Lung (tissue), 11 donors: ENCODE measurements at regions not wholly inside any gene's neighbourhood (a gene's known extent, or its start where the extent isn't known, plus 50 kb on each side); places are given as distances from the start of the nearest gene placed in this dataset.

ENCODE experiments used
- ATAC-seq: fragments of 200-7000 bp; cut with Tn5 transposase; one replicate; pipeline ENCODE4 v1.9.1; 2020; ENCODE audit warnings: moderate number of reproducible peaks; ENCODE audit not compliant: insufficient read depth, low FRiP score
- DNase-seq, 3 donors: peaks; one replicate each; pipeline ENCODE4 v3.0.0-alpha.2; 2013 to 2017
- H3K27ac ChIP-seq, 2 donors: one replicate each; pipeline ENCODE4 v1.5.1; 2013; ENCODE audit warnings: mild to moderate bottlenecking in 2 of 2, moderate library complexity in 2 of 2, control low read depth in 1 of 2, inconsistent platforms in 1 of 2, low read depth in 1 of 2, low read length in 1 of 2
- H3K27me3 ChIP-seq, 3 donors: one replicate each; pipeline ENCODE4 v1.5.1; 2013; ENCODE audit warnings: low read length in 2 of 3; ENCODE audit not compliant: control insufficient read depth in 3 of 3, insufficient read depth in 3 of 3
- H3K36me3 ChIP-seq, 4 donors: one replicate each; pipeline ENCODE4 v1.5.1; 2013; ENCODE audit warnings: low read length in 4 of 4, mild to moderate bottlenecking in 1 of 4, moderate library complexity in 1 of 4; ENCODE audit not compliant: control insufficient read depth in 4 of 4, insufficient read depth in 4 of 4
- H3K4me1 ChIP-seq, 5 donors: one replicate each; pipeline ENCODE4 v1.5.1; 2013; ENCODE audit warnings: low read length in 5 of 5, mild to moderate bottlenecking in 2 of 5, moderate library complexity in 1 of 5; ENCODE audit not compliant: control insufficient read depth in 5 of 5, insufficient read depth in 5 of 5
- H3K4me3 ChIP-seq: one replicate; pipeline ENCODE4 v1.5.1; 2013; ENCODE audit warnings: mild to moderate bottlenecking, control low read depth, moderate library complexity
- H3K9ac ChIP-seq, 2 donors: one replicate each; pipeline ENCODE4 v1.5.1; 2013; ENCODE audit warnings: low read length in 2 of 2, control low read depth in 1 of 2; ENCODE audit not compliant: insufficient read depth in 1 of 2
- H3K9me3 ChIP-seq, 4 donors: one replicate each; pipeline ENCODE4 v1.5.1; 2013; ENCODE audit warnings: low read length in 3 of 4, mild to moderate bottlenecking in 1 of 4, moderate library complexity in 1 of 4; ENCODE audit not compliant: control insufficient read depth in 4 of 4, insufficient read depth in 3 of 4
- CTCF ChIP-seq: IDR thresholded peaks from 2 replicates; pipeline ENCODE4 v1.5.1; 2012; ENCODE audit warnings: mild to moderate bottlenecking; ENCODE audit errors: control extremely low read depth, extremely low read depth
- WGBS, 2 donors: extraction: QIAGEN DNeasy Blood & Tissue Kit; methylation state at CpG; one replicate each; pipeline ENCODE4 v1.1.7; 2013; 5-methylcytosine and 5-hydroxymethylcytosine counted together
- donor health status: control.
- donor health status: control.
- donor health status: Bipolar disorder and iron deficiency.
- donor health status: healthy.
- donor health status: DM: yes; HTN: yes; CAD: no.

- TF ChIP-seq CTCF, result no peak
- no peaks in the 10 kb centered on the region for H3K4me1 ChIP-seq
- no peaks in the 10 kb centered on the region for H3K9me3 ChIP-seq
- H3K27me3 ChIP-seq, result no peaks in the 10 kb centered on the region
- H3K27ac ChIP-seq, result no peak overlapping the region
- no peaks in the 10 kb centered on the region for H3K36me3 ChIP-seq
- H3K4me3 ChIP-seq, result no peak overlapping the region
- DNase-seq (peak in 1 of 3 donors; percentile 10), ATAC-seq (no peak)
- no peak overlapping the region for H3K9ac ChIP-seq
- WGBS, 2 donors, result 80 to 85% methylated on average over 1 of the region's 1 CpG
These were observed 920.5 kb downstream of the KCNMA1 start for GRCh38 chr10:76717141-76717540.

- no peak overlapping the region for H3K4me3 ChIP-seq
- ATAC-seq (no peak), DNase-seq (no peak)
- no peaks in the 10 kb centered on the region for H3K36me3 ChIP-seq
- no peak overlapping the region for H3K9ac ChIP-seq
- 79 to 82% methylated on average over 8 of the region's 8 CpGs for WGBS, 2 donors
- no peaks in the 10 kb centered on the region for H3K4me1 ChIP-seq
- peaks cover 0 to 3% (median 0%) of the 10 kb centered on the region in 4 donors for H3K9me3 ChIP-seq
- no peak overlapping the region for H3K27ac ChIP-seq
- TF ChIP-seq CTCF, result no peak
- no peaks in the 10 kb centered on the region for H3K27me3 ChIP-seq
These were observed 926.2 kb downstream of the KCNMA1 start for GRCh38 chr10:76711222-76711997.

DNA sequence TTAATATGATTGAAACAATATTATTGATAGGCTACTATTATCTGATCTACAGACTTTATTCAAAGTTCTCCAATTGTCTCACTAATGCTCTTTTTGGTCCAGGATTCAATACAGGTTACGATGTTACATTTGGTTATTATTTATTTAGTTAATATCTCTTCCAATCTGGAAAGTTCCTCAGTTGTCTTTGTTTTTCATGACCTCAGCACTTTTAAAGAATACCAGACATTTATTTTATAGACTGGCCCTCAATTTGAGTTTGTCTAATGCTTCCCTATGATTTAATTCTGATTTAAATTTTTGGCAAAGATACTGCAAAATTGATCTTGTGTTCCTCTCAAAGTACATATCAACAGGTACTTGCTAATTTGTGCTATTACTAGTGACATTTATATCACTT, 937.4 kb downstream of the KCNMA1 start:
- H3K9me3 ChIP-seq, result peaks cover 0 to 4% (median 2%) of the 10 kb centered on the region in 4 donors
- no peaks in the 10 kb centered on the region for H3K36me3 ChIP-seq
- no peak overlapping the region for H3K4me3 ChIP-seq
- H3K9ac ChIP-seq, result no peak overlapping the region
- H3K27me3 ChIP-seq, result no peaks in the 10 kb centered on the region
- DNase-seq (no peak), ATAC-seq (no peak)
- H3K27ac ChIP-seq, result no peak overlapping the region
- 97 to 98% methylated on average over 1 of the region's 1 CpG for WGBS, 2 donors
- H3K4me1 ChIP-seq, result no peaks in the 10 kb centered on the region
- TF ChIP-seq CTCF, result no peak

DNA sequence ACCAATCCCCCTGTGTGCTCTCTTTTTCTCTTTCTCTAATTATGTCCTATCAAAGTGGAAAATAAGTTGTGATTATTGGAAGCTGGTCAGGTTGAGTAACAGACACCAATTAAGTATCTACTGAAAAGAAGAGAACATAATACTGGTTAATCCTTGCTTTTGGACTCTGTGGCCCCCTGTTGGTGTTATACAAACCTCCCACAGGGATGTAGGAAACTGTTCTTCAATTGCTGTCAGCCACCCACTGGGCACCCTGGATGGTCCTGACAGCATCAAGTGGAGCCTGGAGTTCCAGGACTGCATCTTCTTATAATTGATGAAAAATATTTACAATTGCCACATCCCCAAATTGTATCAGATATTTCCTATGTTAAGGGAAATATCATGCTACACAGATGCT, 939.7 kb downstream of the KCNMA1 start:
- peaks cover 0 to 3% (median 0%) of the 10 kb centered on the region in 4 donors for H3K9me3 ChIP-seq
- no peaks in the 10 kb centered on the region for H3K36me3 ChIP-seq
- ATAC-seq, result no peak
- no peaks in the 10 kb centered on the region for H3K4me1 ChIP-seq
- no peak for DNase-seq
- no peaks in the 10 kb centered on the region for H3K27me3 ChIP-seq
- no peak overlapping the region for H3K27ac ChIP-seq
- H3K9ac ChIP-seq, result no peak overlapping the region
- H3K4me3 ChIP-seq, result no peak overlapping the region
- TF ChIP-seq CTCF, result no peak
